GM21381 (cell line): ENCODE measurements at regions not wholly inside any gene's neighbourhood (a gene's known extent, or its start where the extent isn't known, plus 50 kb on each side); places are given as distances from the start of the nearest gene placed in this dataset.

Experiments
- ATAC-seq: cut with Tn5 transposase; IDR thresholded peaks from one replicate; pipeline ENCODE4 v1.9.1; 2021; ENCODE audit warnings: mild to moderate bottlenecking, moderate library complexity; ENCODE audit not compliant: unreplicated experiment

GRCh38 chr9:90251316-90251715 lies 391.3 kb downstream of the DIRAS2 start:
- no peak for ATAC-seq

GRCh38 chr9:90256345-90256744 lies 386.3 kb downstream of the DIRAS2 start:
- ATAC-seq: no peak

- ATAC-seq: peak; percentile 54
These were observed 383.0 kb downstream of the DIRAS2 start for GRCh38 chr9:90259311-90260246.

- ATAC-seq: no peak
These were observed 380.9 kb downstream of the DIRAS2 start for GRCh38 chr9:90261698-90262097.

- no peak for ATAC-seq
These were observed 374.0 kb downstream of the DIRAS2 start for GRCh38 chr9:90268613-90269012.

GRCh38 chr9:90271707-90272106 lies 370.9 kb downstream of the DIRAS2 start:
- no peak for ATAC-seq

GRCh38 chr9:90274725-90275124 lies 367.9 kb downstream of the DIRAS2 start:
- no peak for ATAC-seq

GRCh38 chr9:90285946-90286345 lies 356.7 kb downstream of the DIRAS2 start:
- no peak for ATAC-seq

GRCh38 chr9:90287567-90288274 lies 354.9 kb downstream of the DIRAS2 start:
- ATAC-seq: peak; percentile 94

- ATAC-seq: no peak
These were observed 354.4 kb downstream of the DIRAS2 start for GRCh38 chr9:90288275-90288639.

- no peak for ATAC-seq
These were observed 351.7 kb downstream of the DIRAS2 start for GRCh38 chr9:90290716-90291485.

- ATAC-seq: no peak
These were observed 346.1 kb downstream of the DIRAS2 start for GRCh38 chr9:90296539-90296938.

GRCh38 chr9:90299968-90300367 lies 342.7 kb downstream of the DIRAS2 start:
- ATAC-seq: no peak

GRCh38 chr9:90300611-90301276 lies 341.9 kb downstream of the DIRAS2 start:
- no peak for ATAC-seq

GRCh38 chr9:90301277-90301653 lies 341.4 kb downstream of the DIRAS2 start:
- no peak for ATAC-seq

GRCh38 chr9:90303655-90304054 lies 339.0 kb downstream of the DIRAS2 start:
- no peak for ATAC-seq

GRCh38 chr9:90306158-90306557 lies 336.5 kb downstream of the DIRAS2 start:
- ATAC-seq: no peak

GRCh38 chr9:90307167-90307833 lies 335.3 kb downstream of the DIRAS2 start:
- ATAC-seq: no peak

GRCh38 chr9:90307891-90308290 lies 334.7 kb downstream of the DIRAS2 start:
- no peak for ATAC-seq

GRCh38 chr9:90308691-90309090 lies 333.9 kb downstream of the DIRAS2 start:
- ATAC-seq: no peak
